Cardiac muscle cell (in vitro differentiated cells and primary cell): ENCODE measurements at regions not wholly inside any gene's neighbourhood (a gene's known extent, or its start where the extent isn't known, plus 50 kb on each side); places are given as distances from the start of the nearest gene placed in this dataset.
A peak's percentile ranks its signal among the peaks of the same experiment; 100 is the strongest.

Experiments used
- DNase-seq, 2 donors: peaks; one replicate each; pipeline versions ENCODE4 v3.0.0 to v3.0.0-alpha.2; 2010 to 2017; ENCODE audit warnings: low read depth in 1 of 2, low spot score in 1 of 2
- H3K27ac ChIP-seq: fragments of 200-600 bp; sonication (generic); 2 replicates; pipeline ENCODE4 v1.5.1; 2016
- H3K27me3 ChIP-seq: fragments of 200-600 bp; sonication (generic); 2 replicates; pipeline ENCODE4 v1.6.0; 2016; ENCODE audit warnings: control low read depth
- H3K36me3 ChIP-seq: fragments of 200-600 bp; sonication (generic); 2 replicates; pipeline ENCODE4 v1.5.1; 2016; ENCODE audit warnings: control low read depth
- H3K4me1 ChIP-seq: fragments of 200-600 bp; sonication (generic); 2 replicates; pipeline ENCODE4 v1.8.1; 2017; ENCODE audit warnings: low read depth, mild to moderate bottlenecking, mixed run types
- H3K4me3 ChIP-seq: fragments of 200-600 bp; sonication (generic); 2 replicates; pipeline ENCODE4 v1.5.1; 2016; ENCODE audit warnings: mild to moderate bottlenecking
- H3K9me3 ChIP-seq: fragments of 200-600 bp; sonication (generic); 2 replicates; pipeline ENCODE4 v1.5.1; 2017; ENCODE audit warnings: low read depth, mild to moderate bottlenecking, control low read depth
- CTCF ChIP-seq: IDR thresholded peaks from 2 replicates; pipeline ENCODE4 v1.5.1; 2012; ENCODE audit warnings: low read depth, mild to moderate bottlenecking, low read length

- no peak overlapping the region for H3K4me3 ChIP-seq
- H3K27me3 ChIP-seq = no peaks in the 10 kb centered on the region
- H3K4me1 ChIP-seq = no peaks in the 10 kb centered on the region
- TF ChIP-seq CTCF = no peak
- H3K27ac ChIP-seq = no peak overlapping the region
- H3K9me3 ChIP-seq = no peaks in the 10 kb centered on the region
- no peak for DNase-seq
- H3K36me3 ChIP-seq = no peaks in the 10 kb centered on the region
Measured at GRCh38 chr11:88398791-88399570, 61.4 kb upstream of the CTSC start.

GRCh38 chr11:88398372-88398771 is 60.8 kb upstream of the CTSC start:
- peak in 1 of 2 donors; percentile 53 for DNase-seq
- Histone ChIP-seq H3K27ac (no peak overlapping the region), H3K4me1 (no peaks in the 10 kb centered on the region), H3K27me3 (no peaks in the 10 kb centered on the region), H3K9me3 (no peaks in the 10 kb centered on the region), H3K36me3 (no peaks in the 10 kb centered on the region), H3K4me3 (no peak overlapping the region)
- no peak for TF ChIP-seq CTCF

GRCh38 chr11:88390254-88390653 is 52.7 kb upstream of the CTSC start:
- Histone ChIP-seq H3K27ac (no peak overlapping the region), H3K4me3 (no peak overlapping the region), H3K27me3 (no peaks in the 10 kb centered on the region), H3K4me1 (no peaks in the 10 kb centered on the region), H3K36me3 (no peaks in the 10 kb centered on the region), H3K9me3 (no peaks in the 10 kb centered on the region)
- no peak for DNase-seq
- no peak for TF ChIP-seq CTCF

GRCh38 chr11:88387957-88388356 is 50.4 kb upstream of the CTSC start:
- no peak for TF ChIP-seq CTCF
- Histone ChIP-seq H3K27me3 (no peaks in the 10 kb centered on the region), H3K4me3 (no peak overlapping the region), H3K36me3 (no peaks in the 10 kb centered on the region), H3K9me3 (no peaks in the 10 kb centered on the region), H3K27ac (no peak overlapping the region), H3K4me1 (peaks cover 5% of the 10 kb centered on the region)
- DNase-seq = no peak
